ENCODE measurements at regions not wholly inside any gene's neighbourhood (a gene's known extent, or its start where the extent isn't known, plus 50 kb on each side); places are given as distances from the start of the nearest gene placed in this dataset.

- intact Hi-C loops (cut with micrococcal nuclease; ENCODE audit: unreplicated experiment), result no loop called here
- no peaks in the 10 kb centered on the region for H3K36me3 Mint-ChIP-seq (ENCODE audit: insufficient read depth, unreplicated experiment)
- POLR2A ChIA-PET, result no interaction called here
- peaks cover 6% of the 10 kb centered on the region; the same call in 1 of the 2 replicates for H3K4me1 ChIP-seq
- no peak overlapping the region for H3K4me3 ChIP-seq (ENCODE audit: low read depth, low read length)
- H3K4me3 Mint-ChIP-seq (ENCODE audit: unreplicated experiment), result no peak overlapping the region
- TF ChIP-seq CTCF (IDR thresholded peaks at IDR 0.05; ENCODE audit: insufficient read depth in 1 of 2, low read depth in 1 of 2, low read length in 1 of 2, severe bottlenecking in 1 of 2, unreplicated experiment in 1 of 2), result no peak
- no peaks in the 10 kb centered on the region for H3K9me3 ChIP-seq
- peaks cover 12% of the 10 kb centered on the region for H3K9me3 Mint-ChIP-seq (ENCODE audit: unreplicated experiment)
- no peaks in the 10 kb centered on the region for H3K27me3 Mint-ChIP-seq (ENCODE audit: insufficient read depth, unreplicated experiment)
- H3K36me3 ChIP-seq (ENCODE audit: control insufficient read depth, insufficient read depth, low read length), result no peaks in the 10 kb centered on the region
- H3K27me3 ChIP-seq (replicated peaks; ENCODE audit: control insufficient read depth, insufficient read depth, low read length), result no peaks in the 10 kb centered on the region
- no TSS peak for BruUV-seq (replicated peaks)
- peaks cover 5% of the 10 kb centered on the region for H3K4me1 Mint-ChIP-seq (ENCODE audit: low read depth, unreplicated experiment)
- no peak for DNase-seq
- no peak overlapping the region for H3K27ac Mint-ChIP-seq (ENCODE audit: unreplicated experiment)
- CTCF ChIA-PET, result no interaction called here
Measured at GRCh38 chr9:107688728-107689127, 199.2 kb upstream of the KLF4 start.

GRCh38 chr9:107685901-107686300, 196.3 kb upstream of the KLF4 start:
- no peaks in the 10 kb centered on the region for H3K9me3 ChIP-seq
- H3K36me3 ChIP-seq (ENCODE audit: control insufficient read depth, insufficient read depth, low read length), result no peaks in the 10 kb centered on the region
- no peak for TF ChIP-seq CTCF (IDR thresholded peaks at IDR 0.05; ENCODE audit: insufficient read depth in 1 of 2, low read depth in 1 of 2, low read length in 1 of 2, severe bottlenecking in 1 of 2, unreplicated experiment in 1 of 2)
- intact Hi-C loops (cut with micrococcal nuclease; ENCODE audit: unreplicated experiment), result no loop called here
- POLR2A ChIA-PET, result no interaction called here
- H3K4me3 ChIP-seq (ENCODE audit: low read depth, low read length), result no peak overlapping the region
- Mint-ChIP-seq H3K9me3 (ENCODE audit: unreplicated experiment) (peaks cover 12% of the 10 kb centered on the region), H3K4me1 (ENCODE audit: low read depth, unreplicated experiment) (peaks cover 10% of the 10 kb centered on the region), H3K4me3 (ENCODE audit: unreplicated experiment) (no peak overlapping the region), H3K27me3 (ENCODE audit: insufficient read depth, unreplicated experiment) (no peaks in the 10 kb centered on the region), H3K36me3 (ENCODE audit: insufficient read depth, unreplicated experiment) (no peaks in the 10 kb centered on the region), H3K27ac (ENCODE audit: unreplicated experiment) (no peak overlapping the region)
- no peak for DNase-seq
- no peaks in the 10 kb centered on the region for H3K27me3 ChIP-seq (replicated peaks; ENCODE audit: control insufficient read depth, insufficient read depth, low read length)
- CTCF ChIA-PET, result no interaction called here
- BruUV-seq (replicated peaks), result no TSS peak
- H3K4me1 ChIP-seq, result peaks cover 6% of the 10 kb centered on the region; the same call in 1 of the 2 replicates

GRCh38 chr9:107685376-107685775, 195.8 kb upstream of the KLF4 start:
- Mint-ChIP-seq H3K27me3 (ENCODE audit: insufficient read depth, unreplicated experiment) (no peaks in the 10 kb centered on the region), H3K27ac (ENCODE audit: unreplicated experiment) (no peak overlapping the region), H3K4me3 (ENCODE audit: unreplicated experiment) (no peak overlapping the region), H3K9me3 (ENCODE audit: unreplicated experiment) (peaks cover 12% of the 10 kb centered on the region), H3K36me3 (ENCODE audit: insufficient read depth, unreplicated experiment) (no peaks in the 10 kb centered on the region), H3K4me1 (ENCODE audit: low read depth, unreplicated experiment) (peaks cover 10% of the 10 kb centered on the region)
- Histone ChIP-seq H3K4me3 (ENCODE audit: low read depth, low read length) (no peak overlapping the region), H3K4me1 (peaks cover 6% of the 10 kb centered on the region; the same call in 1 of the 2 replicates), H3K27me3 (replicated peaks; ENCODE audit: control insufficient read depth, insufficient read depth, low read length) (no peaks in the 10 kb centered on the region), H3K36me3 (ENCODE audit: control insufficient read depth, insufficient read depth, low read length) (no peaks in the 10 kb centered on the region), H3K9me3 (no peaks in the 10 kb centered on the region)
- ChIA-PET CTCF (no interaction called here), POLR2A (no interaction called here)
- no TSS peak for BruUV-seq (replicated peaks)
- no peak for TF ChIP-seq CTCF (IDR thresholded peaks at IDR 0.05; ENCODE audit: insufficient read depth in 1 of 2, low read depth in 1 of 2, low read length in 1 of 2, severe bottlenecking in 1 of 2, unreplicated experiment in 1 of 2)
- no peak for DNase-seq
- intact Hi-C loops (cut with micrococcal nuclease; ENCODE audit: unreplicated experiment), result no loop called here

All from Caco-2 (cell line).